Testis (tissue), 2 donors: ENCODE measurements at regions not wholly inside any gene's neighbourhood (a gene's known extent, or its start where the extent isn't known, plus 50 kb on each side); places are given as distances from the start of the nearest gene placed in this dataset.
"Not testable (repeated sequence)": the region's sequence is repeated elsewhere in the genome, so short reads cannot be mapped to it uniquely, and the experiment has no call there.

Source experiments
- POLR2A ChIP-seq: fragments of 450-650 bp; IDR thresholded peaks from one replicate; pipeline ENCODE4 v1.6.1; 2017; ENCODE audit warnings: antibody characterized with exemption, mild to moderate bottlenecking, moderate library complexity
- TF ChIP-seq, protein P1 (sequence below), 3 experiments: fragments of 450-650 bp in 2 of 3; fragments of 200-600 bp in 1 of 3; sonication (generic) in 1 of 3; IDR thresholded peaks; one replicate each; pipeline ENCODE4 v1.5.1; 2016 to 2019; ENCODE audit warnings: antibody characterized with exemption in 3 of 3, mild to moderate bottlenecking in 2 of 3, moderate library complexity in 1 of 3

DNA sequence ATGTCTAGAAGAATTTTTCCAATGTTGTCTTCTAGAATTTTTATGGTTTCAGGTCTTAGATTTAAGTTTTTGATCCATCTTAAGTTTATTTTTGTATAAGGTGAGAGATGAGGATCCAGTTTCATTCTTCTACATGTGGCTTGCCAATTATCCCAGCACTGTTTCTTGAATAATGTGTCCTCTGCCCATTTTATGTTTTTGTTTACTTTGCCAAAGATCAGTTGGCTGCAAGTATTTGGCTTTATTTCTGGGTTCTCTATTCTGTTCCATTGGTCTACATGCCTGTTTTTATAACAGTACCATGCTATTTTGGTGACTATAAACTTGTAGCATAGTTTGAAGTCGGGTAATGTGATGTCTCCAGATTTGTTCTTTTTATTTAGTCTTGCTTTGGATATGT lies 78.2 kb upstream of the PTPN13 start:
- TF ChIP-seq, protein P1, sequence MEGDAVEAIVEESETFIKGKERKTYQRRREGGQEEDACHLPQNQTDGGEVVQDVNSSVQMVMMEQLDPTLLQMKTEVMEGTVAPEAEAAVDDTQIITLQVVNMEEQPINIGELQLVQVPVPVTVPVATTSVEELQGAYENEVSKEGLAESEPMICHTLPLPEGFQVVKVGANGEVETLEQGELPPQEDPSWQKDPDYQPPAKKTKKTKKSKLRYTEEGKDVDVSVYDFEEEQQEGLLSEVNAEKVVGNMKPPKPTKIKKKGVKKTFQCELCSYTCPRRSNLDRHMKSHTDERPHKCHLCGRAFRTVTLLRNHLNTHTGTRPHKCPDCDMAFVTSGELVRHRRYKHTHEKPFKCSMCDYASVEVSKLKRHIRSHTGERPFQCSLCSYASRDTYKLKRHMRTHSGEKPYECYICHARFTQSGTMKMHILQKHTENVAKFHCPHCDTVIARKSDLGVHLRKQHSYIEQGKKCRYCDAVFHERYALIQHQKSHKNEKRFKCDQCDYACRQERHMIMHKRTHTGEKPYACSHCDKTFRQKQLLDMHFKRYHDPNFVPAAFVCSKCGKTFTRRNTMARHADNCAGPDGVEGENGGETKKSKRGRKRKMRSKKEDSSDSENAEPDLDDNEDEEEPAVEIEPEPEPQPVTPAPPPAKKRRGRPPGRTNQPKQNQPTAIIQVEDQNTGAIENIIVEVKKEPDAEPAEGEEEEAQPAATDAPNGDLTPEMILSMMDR (IDR thresholded peaks at IDR 0.05), result not testable (repeated sequence)
- TF ChIP-seq POLR2A, result not testable (repeated sequence)
